Uterus (tissue), 2 donors: ENCODE measurements at regions not wholly inside any gene's neighbourhood (a gene's known extent, or its start where the extent isn't known, plus 50 kb on each side); places are given as distances from the start of the nearest gene placed in this dataset.

ENCODE experiments used
- CTCF ChIP-seq, 4 experiments: fragments of 200-600 bp in 2 of 4; fragments of 450-650 bp in 2 of 4; sonication (generic) in 2 of 4; IDR thresholded peaks; one replicate each; pipeline ENCODE4 v1.5.1; 2016 to 2019; ENCODE audit warnings: antibody characterized with exemption in 4 of 4, mild to moderate bottlenecking in 2 of 4, moderate library complexity in 1 of 4
- POLR2A ChIP-seq, 2 donors: fragments of 450-650 bp; IDR thresholded peaks; one replicate each; pipeline ENCODE4 v1.6.1; 2016; ENCODE audit warnings: antibody characterized with exemption in 2 of 2, mild to moderate bottlenecking in 1 of 2, moderate library complexity in 1 of 2

- TF ChIP-seq POLR2A (IDR thresholded peaks at IDR 0.05) (no peak), CTCF (IDR thresholded peaks at IDR 0.05) (no peak)
Measured at GRCh38 chr2:56450772-56451171, 267.0 kb downstream of the CCDC85A start.
